Esophagus squamous epithelium (tissue), 5 donors: ENCODE measurements at regions not wholly inside any gene's neighbourhood (a gene's known extent, or its start where the extent isn't known, plus 50 kb on each side); places are given as distances from the start of the nearest gene placed in this dataset.

ENCODE experiments used
- DNase-seq: peaks from one replicate; lab custom pipeline; 2025; lab: John Stamatoyannopoulos, UW
- H3K27ac ChIP-seq, 4 donors: fragments of 200-600 bp; sonication (generic); one replicate each; pipeline ENCODE4 v1.5.1; 2016 to 2019; ENCODE audit warnings: mild to moderate bottlenecking in 1 of 4
- H3K27me3 ChIP-seq, 4 donors: fragments of 200-600 bp; sonication (generic); 1 replicate in 3 of 4; 2 replicates in 1 of 4; pipeline versions ENCODE4 v1.5.1 to v1.6.0; 2017 to 2021; ENCODE audit warnings: antibody characterized with exemption in 1 of 4
- H3K36me3 ChIP-seq, 3 donors: fragments of 200-600 bp; sonication (generic); one replicate each; pipeline ENCODE4 v1.5.1; 2016 to 2019
- H3K4me1 ChIP-seq, 3 donors: fragments of 200-600 bp; sonication (generic); one replicate each; pipeline ENCODE4 v1.5.1; 2017 to 2019
- H3K4me3 ChIP-seq, 4 donors: fragments of 200-600 bp; sonication (generic); 1 replicate in 3 of 4; 2 replicates in 1 of 4; pipeline ENCODE4 v1.5.1; 2016 to 2019; ENCODE audit warnings: mild to moderate bottlenecking in 2 of 4, moderate library complexity in 1 of 4
- H3K9me3 ChIP-seq, 3 donors: fragments of 200-600 bp; sonication (generic); one replicate each; pipeline ENCODE4 v1.5.1; 2016 to 2019
- CTCF ChIP-seq, 6 experiments: fragments of 450-650 bp in 4 of 6; fragments of 200-600 bp in 2 of 6; sonication (generic) in 2 of 6; IDR thresholded peaks; one replicate each; pipeline ENCODE4 v1.5.1; 2016 to 2019; ENCODE audit warnings: antibody characterized with exemption in 6 of 6, mild to moderate bottlenecking in 4 of 6, moderate library complexity in 4 of 6
- POLR2A ChIP-seq, 4 donors: fragments of 450-650 bp; IDR thresholded peaks; one replicate each; pipeline ENCODE4 v1.6.1; 2017; ENCODE audit warnings: antibody characterized with exemption in 4 of 4, mild to moderate bottlenecking in 4 of 4, moderate library complexity in 3 of 4
- WGBS, 2 donors: methylation state at CpG; one replicate each; pipeline ENCODE4 v1.1.5; 2018; 5-methylcytosine and 5-hydroxymethylcytosine counted together
- intact Hi-C: fragments of 100-400 bp; cut with DNase I; formaldehyde crosslinking; loops from one replicate; pipeline ENCODE4 v1.15.0; 2022
- donor health status: DM: yes; HTN: yes; CAD: no.

- H3K9me3 ChIP-seq = peaks cover 0 to 21% (median 0%) of the 10 kb centered on the region in 3 donors
- TF ChIP-seq CTCF (IDR thresholded peaks at IDR 0.05) (no peak), POLR2A (IDR thresholded peaks at IDR 0.05) (no peak)
- intact Hi-C loops = no loop called here
- no peaks in the 10 kb centered on the region for H3K36me3 ChIP-seq
- H3K4me1 ChIP-seq = no peaks in the 10 kb centered on the region
- H3K27me3 ChIP-seq = no peaks in the 10 kb centered on the region
- WGBS, 2 donors = 88 to 92% methylated on average over 37 to 49 of the region's 59 CpGs
- H3K4me3 ChIP-seq = no peak overlapping the region
- H3K27ac ChIP-seq = no peak overlapping the region
- DNase-seq = no peak
Measured at GRCh38 chr2:117055499-117056375, 758.8 kb upstream of the DDX18 start.

GRCh38 chr2:117056376-117056748 is 758.1 kb upstream of the DDX18 start:
- Histone ChIP-seq H3K36me3 (no peaks in the 10 kb centered on the region), H3K4me1 (no peaks in the 10 kb centered on the region), H3K27ac (no peak overlapping the region), H3K27me3 (no peaks in the 10 kb centered on the region), H3K9me3 (peaks cover 0 to 21% (median 0%) of the 10 kb centered on the region in 3 donors), H3K4me3 (no peak overlapping the region)
- DNase-seq = no peak
- TF ChIP-seq POLR2A (IDR thresholded peaks at IDR 0.05) = no peak
- TF ChIP-seq CTCF (IDR thresholded peaks at IDR 0.05) = no peak
- 80 to 84% methylated on average over 4 of the region's 4 CpGs for WGBS, 2 donors
- intact Hi-C loops = no loop called here

- no peaks in the 10 kb centered on the region for H3K4me1 ChIP-seq
- no peaks in the 10 kb centered on the region for H3K27me3 ChIP-seq
- no peak overlapping the region for H3K4me3 ChIP-seq
- H3K36me3 ChIP-seq = no peaks in the 10 kb centered on the region
- DNase-seq = no peak
- H3K9me3 ChIP-seq = peaks cover 0 to 21% (median 0%) of the 10 kb centered on the region in 3 donors
- intact Hi-C loops = no loop called here
- H3K27ac ChIP-seq = no peak overlapping the region
- 43 to 51% methylated on average over 3 of the region's 3 CpGs for WGBS, 2 donors
- TF ChIP-seq POLR2A (IDR thresholded peaks at IDR 0.05) (no peak), CTCF (IDR thresholded peaks at IDR 0.05) (no peak)
Measured at GRCh38 chr2:117057016-117057415, 757.5 kb upstream of the DDX18 start.

GRCh38 chr2:117058366-117058765 is 756.1 kb upstream of the DDX18 start:
- Histone ChIP-seq H3K4me1 (no peaks in the 10 kb centered on the region), H3K27ac (no peak overlapping the region), H3K9me3 (peaks cover 0 to 21% (median 0%) of the 10 kb centered on the region in 3 donors), H3K36me3 (no peaks in the 10 kb centered on the region), H3K4me3 (no peak overlapping the region), H3K27me3 (no peaks in the 10 kb centered on the region)
- TF ChIP-seq POLR2A (IDR thresholded peaks at IDR 0.05) (no peak), CTCF (IDR thresholded peaks at IDR 0.05) (no peak)
- DNase-seq = no peak
- intact Hi-C loops = no loop called here
- 48 to 57% methylated on average over 3 of the region's 3 CpGs for WGBS, 2 donors

GRCh38 chr2:117064021-117064420 is 750.5 kb upstream of the DDX18 start:
- DNase-seq = no peak
- WGBS, 2 donors = 39 to 53% methylated on average over 2 of the region's 2 CpGs
- H3K36me3 ChIP-seq = no peaks in the 10 kb centered on the region
- H3K27ac ChIP-seq = no peak overlapping the region
- intact Hi-C loops = no loop called here
- H3K27me3 ChIP-seq = no peaks in the 10 kb centered on the region
- H3K4me3 ChIP-seq = no peak overlapping the region
- TF ChIP-seq POLR2A (IDR thresholded peaks at IDR 0.05) = no peak
- TF ChIP-seq CTCF (IDR thresholded peaks at IDR 0.05) = no peak
- no peaks in the 10 kb centered on the region for H3K4me1 ChIP-seq
- no peaks in the 10 kb centered on the region for H3K9me3 ChIP-seq
